Gastrocnemius medialis (tissue), 4 donors: ENCODE measurements at regions not wholly inside any gene's neighbourhood (a gene's known extent, or its start where the extent isn't known, plus 50 kb on each side); places are given as distances from the start of the nearest gene placed in this dataset.

ENCODE experiments used
- ATAC-seq, 2 donors: fragments of 150-250 bp; one replicate each; pipeline ENCODE4 v1.9.1; 2016
- DNase-seq, 2 donors: peaks; one replicate each; pipeline ENCODE4 v3.0.0-alpha.2; 2019
- H3K27ac ChIP-seq, 4 donors: fragments of 200-600 bp; sonication (generic); 1 replicate in 1 of 4; 2 replicates in 3 of 4; pipeline ENCODE4 v1.5.1; 2016 to 2018; ENCODE audit warnings: mild to moderate bottlenecking in 2 of 4, moderate library complexity in 1 of 4
- H3K27me3 ChIP-seq, 3 donors: fragments of 200-600 bp; sonication (generic) in 2 of 3; 1 replicate in 1 of 3; 2 replicates in 2 of 3; pipeline versions ENCODE4 v1.5.1 to v1.6.0; 2016 to 2019; ENCODE audit warnings: mild to moderate bottlenecking in 1 of 3, moderate library complexity in 1 of 3
- H3K36me3 ChIP-seq, 2 donors: fragments of 200-600 bp; sonication (generic) in 1 of 2; one replicate each; pipeline ENCODE4 v1.5.1; 2017 to 2018
- H3K4me1 ChIP-seq, 2 donors: fragments of 200-600 bp; sonication (generic) in 1 of 2; one replicate each; pipeline ENCODE4 v1.5.1; 2016 to 2017; ENCODE audit warnings: mild to moderate bottlenecking in 2 of 2
- H3K4me3 ChIP-seq, 4 donors: fragments of 200-600 bp; sonication (generic) in 3 of 4; 1 replicate in 1 of 4; 2 replicates in 3 of 4; pipeline ENCODE4 v1.5.1; 2016 to 2019; ENCODE audit warnings: mild to moderate bottlenecking in 2 of 4
- H3K9me3 ChIP-seq, 3 donors: fragments of 200-600 bp; sonication (generic) in 2 of 3; 1 replicate in 1 of 3; 2 replicates in 2 of 3; pipeline ENCODE4 v1.5.1; 2016 to 2019
- CTCF ChIP-seq, 5 experiments: fragments of 450-650 bp in 3 of 5; fragments of 200-600 bp in 2 of 5; sonication (generic) in 2 of 5; IDR thresholded peaks in 4 of 5; conservative IDR thresholded peaks in 1 of 5; 1 replicate in 4 of 5; 2 replicates in 1 of 5; pipeline ENCODE4 v1.5.1; 2016 to 2019; ENCODE audit warnings: antibody characterized with exemption in 5 of 5, mild to moderate bottlenecking in 3 of 5, moderate library complexity in 3 of 5
- POLR2A ChIP-seq, 2 donors: fragments of 450-650 bp; IDR thresholded peaks; one replicate each; pipeline ENCODE4 v1.6.1; 2017; ENCODE audit warnings: antibody characterized with exemption in 2 of 2, mild to moderate bottlenecking in 2 of 2, moderate library complexity in 2 of 2
- in situ Hi-C, 4 donors: fragments of 200-750 bp; cut with MboI; loops; one replicate each; pipeline versions ENCODE4 v1.15.0 to v1.8.0; 2017; ENCODE audit warnings: low sequenced_read_pairs in 4 of 4
- intact Hi-C: fragments of 100-400 bp; cut with DNase I; formaldehyde crosslinking; loops from one replicate; pipeline ENCODE4 v1.15.1; 2023; ENCODE audit warnings: low total_unique reads

- no peaks in the 10 kb centered on the region for H3K27me3 ChIP-seq
- no peak for DNase-seq
- H3K9me3 ChIP-seq = no peaks in the 10 kb centered on the region
- no peak overlapping the region for H3K27ac ChIP-seq
- TF ChIP-seq POLR2A (IDR thresholded peaks at IDR 0.05) (no peak), CTCF (IDR thresholded peaks at IDR 0.05 in 4 of 5, conservative IDR thresholded peaks at IDR 0.05 in 1 of 5) (no peak)
- no peak overlapping the region for H3K4me3 ChIP-seq
- no peak for ATAC-seq
- H3K4me1 ChIP-seq = no peaks in the 10 kb centered on the region
- no peaks in the 10 kb centered on the region for H3K36me3 ChIP-seq
- in situ Hi-C loops (no loop called here), intact Hi-C loops (no loop called here)
Observed at GRCh38 chr20:60816901-60817300, 435.2 kb upstream of the CDH4 start.

GRCh38 chr20:60817891-60818290 lies 434.2 kb upstream of the CDH4 start:
- H3K9me3 ChIP-seq = no peaks in the 10 kb centered on the region
- no peaks in the 10 kb centered on the region for H3K4me1 ChIP-seq
- no peak overlapping the region for H3K27ac ChIP-seq
- in situ Hi-C loops (no loop called here), intact Hi-C loops (no loop called here)
- ATAC-seq (no peak), DNase-seq (no peak)
- TF ChIP-seq POLR2A (IDR thresholded peaks at IDR 0.05) (no peak), CTCF (IDR thresholded peaks at IDR 0.05 in 4 of 5, conservative IDR thresholded peaks at IDR 0.05 in 1 of 5) (no peak)
- no peaks in the 10 kb centered on the region for H3K36me3 ChIP-seq
- H3K4me3 ChIP-seq = no peak overlapping the region
- no peaks in the 10 kb centered on the region for H3K27me3 ChIP-seq

GRCh38 chr20:60819511-60819910 lies 432.6 kb upstream of the CDH4 start:
- in situ Hi-C loops (no loop called here), intact Hi-C loops (no loop called here)
- TF ChIP-seq CTCF (IDR thresholded peaks at IDR 0.05 in 4 of 5, conservative IDR thresholded peaks at IDR 0.05 in 1 of 5) (no peak), POLR2A (IDR thresholded peaks at IDR 0.05) (no peak)

GRCh38 chr20:60820149-60820548 lies 431.9 kb upstream of the CDH4 start:
- H3K27ac ChIP-seq = no peak overlapping the region
- H3K36me3 ChIP-seq = no peaks in the 10 kb centered on the region
- in situ Hi-C loops = no loop called here
- DNase-seq (no peak), ATAC-seq (no peak)
- no peaks in the 10 kb centered on the region for H3K4me1 ChIP-seq
- intact Hi-C loops = no loop called here
- no peaks in the 10 kb centered on the region for H3K9me3 ChIP-seq
- TF ChIP-seq CTCF (IDR thresholded peaks at IDR 0.05 in 4 of 5, conservative IDR thresholded peaks at IDR 0.05 in 1 of 5) (no peak), POLR2A (IDR thresholded peaks at IDR 0.05) (no peak)
- no peak overlapping the region for H3K4me3 ChIP-seq
- no peaks in the 10 kb centered on the region for H3K27me3 ChIP-seq

More at GRCh38 chr20:60819511-60819910, 432.6 kb upstream of the CDH4 start:
- no peak for ATAC-seq
- no peak overlapping the region for H3K4me3 ChIP-seq
- DNase-seq = no peak
- H3K27ac ChIP-seq = no peak overlapping the region
- H3K9me3 ChIP-seq = no peaks in the 10 kb centered on the region
- no peaks in the 10 kb centered on the region for H3K4me1 ChIP-seq
- H3K36me3 ChIP-seq = no peaks in the 10 kb centered on the region
- no peaks in the 10 kb centered on the region for H3K27me3 ChIP-seq

- ATAC-seq (no peak), DNase-seq (no peak)
- Histone ChIP-seq H3K9me3 (no peaks in the 10 kb centered on the region), H3K4me1 (no peaks in the 10 kb centered on the region), H3K27me3 (no peaks in the 10 kb centered on the region), H3K4me3 (no peak overlapping the region), H3K27ac (no peak overlapping the region), H3K36me3 (no peaks in the 10 kb centered on the region)
- no peak for TF ChIP-seq POLR2A (IDR thresholded peaks at IDR 0.05)
- TF ChIP-seq CTCF (IDR thresholded peaks at IDR 0.05 in 4 of 5, conservative IDR thresholded peaks at IDR 0.05 in 1 of 5) = no peak
- intact Hi-C loops (no loop called here), in situ Hi-C loops (no loop called here)
Observed at GRCh38 chr20:60820918-60821317, 431.1 kb upstream of the CDH4 start.
